Motor neuron (in vitro differentiated cells): ENCODE measurements at regions not wholly inside any gene's neighbourhood (a gene's known extent, or its start where the extent isn't known, plus 50 kb on each side); places are given as distances from the start of the nearest gene placed in this dataset.
"Not testable (repeated sequence)": the region's sequence is repeated elsewhere in the genome, so short reads cannot be mapped to it uniquely, and the experiment has no call there.

Experiments used
- ATAC-seq, 8 experiments: fragments of 200-7000 bp; cut with Tn5 transposase; replicated peaks in 6 of 8; 2 replicates each; pipeline ENCODE4 v1.8.0; 2021; ENCODE audit warnings: mild to moderate bottlenecking in 8 of 8, moderate library complexity in 8 of 8
- H3K27ac ChIP-seq, 2 donors: fragments of 250-450 bp; sonication (Bioruptor Pico); 2 replicates each; pipeline ENCODE4 v1.9.0; 2021; ENCODE audit warnings: antibody characterized with exemption in 2 of 2, mild to moderate bottlenecking in 2 of 2, moderate library complexity in 1 of 2
- H3K4me1 ChIP-seq, 2 donors: fragments of 250-450 bp; sonication (Bioruptor Pico); replicated peaks in 1 of 2; 2 replicates each; pipeline ENCODE4 v1.6.1; 2021; ENCODE audit warnings: antibody characterized with exemption in 2 of 2, mild to moderate bottlenecking in 2 of 2, moderate library complexity in 1 of 2
- H3K4me3 ChIP-seq, 5 donors: fragments of 250-450 bp; sonication (Bioruptor Pico); 2 replicates each; pipeline ENCODE4 v1.9.0; 2021; ENCODE audit warnings: antibody characterized with exemption in 5 of 5, mild to moderate bottlenecking in 5 of 5, moderate library complexity in 4 of 5
- WGBS, 10 experiments: fragments of 450-650 bp; shearing (Covaris generic); methylation state at CpG; one replicate each; pipeline ENCODE4 v1.0.0; 2022; 5-methylcytosine and 5-hydroxymethylcytosine counted together
- in situ Hi-C, 9 experiments: fragments of 400-800 bp; cut with MboI; loops; one replicate each; pipeline ENCODE4 v1.15.0; 2021; ENCODE audit warnings: low sequenced_read_pairs in 9 of 9, low pct_unique_long_range_greater_than_20kb in 2 of 9; ENCODE audit not compliant: unreplicated experiment in 9 of 9

DNA sequence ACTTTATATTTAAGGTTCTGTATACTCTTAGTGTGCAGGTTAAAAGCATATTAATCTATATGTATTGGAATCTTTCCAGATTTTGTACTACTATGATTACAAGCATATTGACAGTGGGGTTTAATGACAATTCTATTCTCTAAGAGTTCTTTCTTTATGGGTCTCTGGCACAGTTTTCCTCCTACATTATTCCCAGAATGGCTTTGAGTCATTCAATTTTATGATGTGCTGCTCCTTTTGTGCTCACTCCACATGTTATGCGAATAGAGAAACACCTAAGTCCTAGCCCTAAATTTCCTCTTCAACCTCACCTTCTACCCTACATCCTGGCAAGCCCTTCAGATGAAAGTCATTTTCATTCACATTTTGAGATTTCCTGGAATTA, 209.9 kb upstream of the DIAPH2 start:
- in situ Hi-C loops: no loop called here
- 100% methylated on average over 1 of the region's 1 CpG; no CpG with 5 or more reads in 6 of the 10 experiments for WGBS, 10 experiments
- Histone ChIP-seq H3K4me3 (no peak overlapping the region), H3K27ac (no peak overlapping the region), H3K4me1 (no peaks in the 10 kb centered on the region)
- peak in 1 of 8 experiments; percentile 36 for ATAC-seq

DNA sequence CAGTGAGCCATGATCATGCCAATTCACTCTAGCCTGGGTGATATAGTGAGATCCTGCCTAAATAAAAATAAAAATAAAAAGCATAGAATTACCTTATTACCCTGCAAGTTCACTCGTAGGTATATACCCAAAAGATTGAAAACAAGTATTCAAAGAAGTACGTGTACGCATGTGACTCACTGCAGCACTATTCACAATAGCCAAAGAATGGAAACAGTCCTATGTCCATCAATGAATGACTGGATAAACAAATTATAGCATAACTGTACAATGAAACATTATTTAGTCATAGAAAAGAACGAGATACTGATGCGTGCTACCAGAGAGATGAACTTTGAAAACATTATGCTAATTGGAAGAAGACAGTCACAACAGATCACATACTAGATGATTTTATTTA, 204.6 kb upstream of the DIAPH2 start:
- 0 to 50% (median 26%) methylated on average over 1 to 4 of the region's 5 CpGs; no CpG with 5 or more reads in 5 of the 10 experiments for WGBS, 10 experiments
- ATAC-seq: no peak
- Histone ChIP-seq H3K4me3 (no peak overlapping the region), H3K27ac (no peak overlapping the region), H3K4me1 (no peaks in the 10 kb centered on the region)
- in situ Hi-C loops: no loop called here

DNA sequence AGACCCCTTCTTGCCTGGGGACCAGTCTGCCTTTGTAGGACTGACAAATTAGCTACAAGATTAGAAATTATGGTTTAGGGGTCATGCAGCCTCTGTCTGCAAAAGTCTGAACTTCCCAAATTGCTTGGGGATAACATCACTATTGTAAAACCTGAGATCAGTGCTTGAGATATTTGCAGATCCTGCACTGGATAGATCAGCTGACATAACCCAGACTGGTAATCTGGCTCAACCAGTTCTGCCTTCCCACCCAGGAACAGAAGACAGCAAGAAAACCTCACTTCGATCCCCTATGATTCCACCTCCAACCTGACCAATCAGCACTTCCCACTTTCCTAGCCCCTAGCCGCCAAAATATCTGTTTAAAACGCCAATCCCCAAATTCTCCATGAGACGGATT, 202.8 kb upstream of the DIAPH2 start:
- 17 to 83% (median 63%) methylated on average over 1 to 3 of the region's 4 CpGs; no CpG with 5 or more reads in 7 of the 10 experiments for WGBS, 10 experiments

DNA sequence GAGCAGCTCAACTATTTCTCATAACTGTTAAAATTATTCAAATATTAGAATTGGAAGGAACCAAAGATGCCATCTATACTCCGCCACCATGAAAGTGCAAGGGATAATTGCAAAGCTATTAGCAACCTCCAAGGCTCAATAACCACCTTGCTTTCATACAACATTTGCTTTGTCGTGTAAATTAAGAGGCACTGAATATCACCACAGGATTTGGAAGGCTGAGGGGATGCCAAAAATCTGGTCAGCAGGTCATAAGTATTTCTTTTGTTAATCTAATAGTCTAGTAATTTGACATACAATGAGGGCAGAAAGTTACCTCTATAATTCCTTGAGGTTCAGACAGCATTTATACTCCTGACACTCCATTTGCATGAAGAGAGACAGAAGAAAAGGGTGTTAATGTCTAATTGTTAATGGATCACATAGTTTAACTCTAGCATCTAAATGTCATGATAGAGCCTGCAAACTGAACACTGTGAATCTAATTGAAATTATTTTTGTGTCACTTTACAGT, 200.9 kb upstream of the DIAPH2 start:
- in situ Hi-C loops: no loop called here
- Histone ChIP-seq H3K4me1 (no peaks in the 10 kb centered on the region), H3K27ac (no peak overlapping the region), H3K4me3 (no peak overlapping the region)
- no peak for ATAC-seq
- 34 to 100% (median 60%) methylated on average over 1 to 2 of the region's 2 CpGs; no CpG with 5 or more reads in 6 of the 10 experiments for WGBS, 10 experiments

More for the DNA sequence above, 202.8 kb upstream of the DIAPH2 start:
- Histone ChIP-seq H3K4me3 (no peak overlapping the region), H3K4me1 (no peaks in the 10 kb centered on the region), H3K27ac (no peak overlapping the region)
- in situ Hi-C loops: no loop called here
- no peak for ATAC-seq

DNA sequence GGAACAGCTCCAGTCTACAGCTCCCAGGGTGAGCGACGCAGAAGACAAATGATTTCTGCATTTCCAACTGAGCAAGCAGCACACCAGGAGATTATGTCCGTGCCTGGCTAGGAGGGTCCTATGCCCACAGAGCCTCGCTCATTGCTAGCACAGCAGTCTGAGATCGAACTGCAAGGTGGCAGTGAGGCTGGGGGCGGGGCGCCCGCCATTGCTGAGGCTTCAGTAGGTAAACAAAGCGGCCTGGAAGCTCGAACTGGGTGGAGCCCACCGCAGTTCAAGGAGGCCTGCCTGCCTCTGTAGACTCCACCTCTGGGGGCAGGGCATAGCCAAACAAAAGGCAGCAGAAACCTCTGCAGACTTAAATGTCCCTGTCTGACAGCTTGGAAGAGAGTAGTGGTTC, 198.0 kb upstream of the DIAPH2 start:
- H3K4me1 ChIP-seq, H3K27ac ChIP-seq, H3K4me3 ChIP-seq, in situ Hi-C loops, ATAC-seq: not testable (repeated sequence)
- WGBS, 10 experiments: 93% methylated on average over 2 of the region's 11 CpGs; no CpG with 5 or more reads in 9 of the 10 experiments

DNA sequence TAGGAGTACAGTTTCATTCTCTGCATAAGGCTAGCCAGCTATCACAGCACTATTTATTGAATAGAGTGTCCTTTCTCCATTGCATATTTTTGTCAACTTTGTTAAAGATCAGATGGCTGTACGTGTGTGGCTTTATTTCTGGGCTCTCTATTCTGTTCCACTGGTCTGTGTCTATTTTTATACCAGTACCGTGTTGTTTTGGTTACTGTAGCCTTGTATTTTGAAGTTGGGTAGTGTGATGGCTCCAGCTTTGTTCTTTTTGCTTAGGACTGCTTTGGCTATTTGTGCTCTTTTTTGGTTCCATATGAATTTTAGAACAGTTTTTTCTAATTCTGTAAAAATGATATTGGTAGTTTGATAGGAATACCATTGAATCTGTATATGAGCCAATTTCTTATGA, 182.1 kb upstream of the DIAPH2 start:
- ATAC-seq: no peak
- 0 to 50% (median 15%) methylated on average over 1 to 2 of the region's 2 CpGs; no CpG with 5 or more reads in 6 of the 10 experiments for WGBS, 10 experiments
- in situ Hi-C loops: no loop called here
- H3K4me3 ChIP-seq: no peak overlapping the region
- no peaks in the 10 kb centered on the region for H3K4me1 ChIP-seq
- H3K27ac ChIP-seq: no peak overlapping the region

DNA sequence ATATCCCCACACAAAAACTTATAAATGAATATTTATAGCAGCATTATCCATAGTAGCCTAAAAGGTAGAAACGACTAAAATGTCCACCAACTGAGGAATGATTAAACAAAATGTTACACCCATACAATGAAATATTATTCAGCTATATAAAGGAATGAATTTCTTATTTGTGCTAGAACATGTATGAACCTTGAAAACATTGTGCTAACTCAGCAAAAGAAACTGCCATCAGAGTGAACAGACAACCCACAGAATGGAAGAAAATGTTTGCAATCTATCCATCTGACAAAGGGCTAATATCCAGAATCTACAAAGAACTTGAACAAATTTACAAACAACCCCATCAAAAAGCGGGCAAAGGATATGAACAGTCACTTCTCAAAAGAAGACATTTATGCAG, 155.3 kb upstream of the DIAPH2 start:
- H3K27ac ChIP-seq, H3K4me1 ChIP-seq, ATAC-seq, H3K4me3 ChIP-seq, in situ Hi-C loops: not testable (repeated sequence)
- 45 to 100% (median 70%) methylated on average over 1 to 2 of the region's 2 CpGs; no CpG with 5 or more reads in 3 of the 10 experiments for WGBS, 10 experiments

DNA sequence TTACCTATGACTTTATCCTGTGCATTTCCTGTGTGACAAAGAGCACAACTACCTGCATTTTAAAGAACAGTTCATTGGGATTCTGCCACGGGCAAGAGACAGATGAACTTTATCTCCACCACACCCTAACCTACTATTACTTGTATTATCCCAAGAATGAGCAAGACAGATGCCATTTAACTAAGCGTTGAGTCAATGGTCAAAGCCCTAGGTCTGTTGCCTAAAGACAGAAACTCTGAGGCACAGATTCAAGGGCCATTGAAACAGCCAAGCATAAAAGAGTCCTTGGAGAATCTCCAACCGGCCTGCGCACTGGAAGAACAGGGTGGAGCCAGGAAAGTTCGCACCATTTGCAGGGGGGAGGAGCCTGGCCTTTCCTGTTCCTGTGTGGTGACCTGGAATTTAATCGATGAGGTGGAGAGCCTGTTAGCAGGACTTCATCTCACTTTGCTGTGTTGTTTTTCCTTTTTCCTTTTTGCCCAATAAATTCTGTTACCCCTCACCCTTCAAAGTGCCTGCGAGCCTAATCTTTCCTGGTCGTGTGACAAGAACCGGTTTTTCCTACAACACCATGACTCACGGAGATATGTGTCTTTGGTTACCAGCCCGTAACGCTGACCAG, 146.4 kb upstream of the DIAPH2 start:
- ATAC-seq: no peak
- 40 to 100% (median 89%) methylated on average over 1 to 9 of the region's 12 CpGs; no CpG with 5 or more reads in 4 of the 10 experiments for WGBS, 10 experiments
- in situ Hi-C loops: no loop called here

DNA sequence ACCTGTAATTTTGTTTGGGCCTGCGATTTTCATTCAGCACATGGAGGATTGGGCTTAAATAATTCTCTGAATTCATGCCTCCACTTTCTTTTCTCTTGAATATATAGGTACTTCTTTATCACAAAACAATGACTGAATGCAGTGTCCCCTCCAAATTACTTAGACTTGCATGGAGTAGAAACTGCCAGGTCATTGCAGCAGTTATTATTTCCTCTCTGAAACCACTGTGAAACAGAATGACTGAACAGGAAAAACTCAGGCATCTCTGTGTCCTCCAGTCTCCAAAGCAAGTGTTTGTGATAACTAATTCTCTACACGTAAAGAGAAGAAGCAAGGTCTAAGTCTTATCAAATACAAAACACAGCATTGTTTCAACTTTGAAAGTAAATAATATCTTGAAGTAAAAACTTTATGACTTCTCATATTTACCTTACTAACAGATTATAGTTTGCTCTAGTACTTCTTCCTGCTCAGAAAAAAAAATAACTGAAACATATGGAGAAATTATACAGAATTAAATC, 144.5 kb upstream of the DIAPH2 start:
- 0 to 88% (median 44%) methylated on average over 1 to 2 of the region's 2 CpGs; no CpG with 5 or more reads in 2 of the 10 experiments for WGBS, 10 experiments
- Histone ChIP-seq H3K4me3 (no peak overlapping the region), H3K4me1 (no peaks in the 10 kb centered on the region), H3K27ac (no peak overlapping the region)
- in situ Hi-C loops: no loop called here
- ATAC-seq: no peak

More for the DNA sequence above, 146.4 kb upstream of the DIAPH2 start:
- H3K4me1 ChIP-seq: no peaks in the 10 kb centered on the region
- no peak overlapping the region for H3K27ac ChIP-seq
- H3K4me3 ChIP-seq: no peak overlapping the region

DNA sequence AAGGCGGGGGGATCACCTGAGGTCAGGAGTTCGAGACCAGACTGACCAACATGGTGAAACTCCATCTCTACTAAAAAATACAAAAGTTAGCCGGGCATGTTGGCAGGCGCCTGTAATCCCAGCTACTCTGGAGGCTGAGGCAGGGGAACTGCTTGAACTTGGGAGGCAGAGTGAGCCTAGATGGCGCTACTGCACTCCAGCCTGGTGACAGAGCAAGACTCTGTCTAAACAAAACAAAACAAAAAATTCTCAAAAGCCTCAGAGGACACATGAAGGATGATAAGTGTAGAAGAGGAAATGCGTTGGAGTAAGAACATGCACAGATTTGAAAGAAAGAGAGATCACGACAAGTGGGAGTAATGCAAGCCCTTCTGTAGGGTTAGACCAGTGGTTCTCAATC, 138.4 kb upstream of the DIAPH2 start:
- H3K4me3 ChIP-seq, H3K4me1 ChIP-seq, ATAC-seq, in situ Hi-C loops, H3K27ac ChIP-seq: not testable (repeated sequence)
- WGBS, 10 experiments: 36 to 100% (median 61%) methylated on average over 2 to 7 of the region's 7 CpGs; no CpG with 5 or more reads in 7 of the 10 experiments

DNA sequence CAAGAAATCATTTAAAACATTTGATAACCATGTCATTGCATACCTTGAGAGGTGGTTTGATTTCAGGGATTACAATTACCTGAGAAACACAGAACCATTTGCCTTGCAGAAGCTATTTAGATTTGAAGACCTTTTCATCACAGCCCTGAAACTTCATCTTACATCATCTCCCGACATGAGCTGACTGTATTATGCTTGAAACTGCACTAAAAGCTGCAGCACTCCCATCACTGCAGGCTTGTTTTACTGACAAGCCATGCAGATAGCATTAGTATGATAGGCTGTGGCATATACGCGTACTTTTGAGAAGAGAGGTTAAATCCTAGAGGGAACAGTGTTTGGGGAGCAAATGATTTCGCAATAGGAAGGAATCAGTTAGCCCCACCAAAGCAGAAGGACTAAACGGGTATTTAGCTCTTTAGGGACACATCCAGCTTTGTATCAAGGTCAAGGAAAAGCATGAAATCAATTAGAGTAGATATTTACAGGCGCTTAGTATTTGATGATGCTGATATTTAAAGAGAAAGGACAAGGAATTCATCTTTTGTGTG, 133.2 kb upstream of the DIAPH2 start:
- no peak overlapping the region for H3K4me3 ChIP-seq
- WGBS, 10 experiments: 0 to 100% (median 42%) methylated on average over 1 to 3 of the region's 6 CpGs; no CpG with 5 or more reads in 3 of the 10 experiments
- peaks cover 0 to 5% of the 10 kb centered on the region in 2 donors for H3K4me1 ChIP-seq
- in situ Hi-C loops: no loop called here
- no peak overlapping the region for H3K27ac ChIP-seq
- ATAC-seq: peak in 4 of 8 experiments; percentile 39 to 73 (median 56)

DNA sequence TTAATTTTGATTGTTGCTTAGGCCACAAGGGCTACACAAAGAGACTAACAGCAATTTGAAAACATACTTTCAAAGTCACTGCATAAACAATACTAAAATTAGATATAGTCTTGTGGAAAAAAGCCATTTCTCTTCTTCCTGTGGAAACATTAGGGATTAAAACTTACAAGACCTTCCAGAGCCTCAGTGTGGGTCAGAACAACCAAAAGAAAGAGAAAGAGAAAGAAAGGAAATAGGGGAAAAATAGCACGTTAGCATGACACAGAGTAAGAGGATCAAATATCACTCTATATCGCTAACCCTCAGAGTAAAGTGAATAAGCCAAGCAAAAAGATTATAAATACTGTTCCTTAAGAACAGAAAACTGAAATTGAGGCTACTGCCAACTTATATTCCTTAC, 127.8 kb upstream of the DIAPH2 start:
- no peak for ATAC-seq
- Histone ChIP-seq H3K4me1 (no peaks in the 10 kb centered on the region), H3K27ac (no peak overlapping the region), H3K4me3 (no peak overlapping the region)
- 0 to 100% (median 37%) methylated on average over 1 to 2 of the region's 2 CpGs; no CpG with 5 or more reads in 4 of the 10 experiments for WGBS, 10 experiments
- in situ Hi-C loops: no loop called here

DNA sequence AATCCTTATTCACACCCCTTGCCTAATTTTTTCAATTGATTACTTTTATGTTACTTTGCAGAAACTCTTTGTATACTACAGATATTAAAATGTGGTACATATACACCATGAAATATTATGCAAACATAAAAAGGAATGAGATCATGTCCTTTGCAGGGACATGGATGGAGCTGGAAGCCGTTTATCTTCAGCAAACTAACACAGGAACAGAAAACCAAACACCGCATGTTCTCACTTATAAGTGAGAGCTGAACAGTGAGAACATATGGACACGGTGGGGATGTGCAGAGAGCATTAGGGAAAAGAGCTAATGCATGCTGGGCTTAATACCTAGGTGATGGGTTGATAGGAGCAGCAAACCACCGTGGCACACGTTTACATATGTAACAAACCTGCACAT, 123.5 kb upstream of the DIAPH2 start:
- H3K4me3 ChIP-seq, ATAC-seq, H3K4me1 ChIP-seq, in situ Hi-C loops, H3K27ac ChIP-seq: not testable (repeated sequence)
- 50 to 100% (median 93%) methylated on average over 1 to 5 of the region's 5 CpGs; no CpG with 5 or more reads in 3 of the 10 experiments for WGBS, 10 experiments
